Epithelial cell of esophagus (primary cell): ENCODE measurements at regions not wholly inside any gene's neighbourhood (a gene's known extent, or its start where the extent isn't known, plus 50 kb on each side); places are given as distances from the start of the nearest gene placed in this dataset.

Source experiments
- DNase-seq: peaks from one replicate; pipeline ENCODE4 v3.0.0; 2010; ENCODE audit warnings: low read depth
- H3K4me3 ChIP-seq: 2 replicates; pipeline ENCODE4 v1.5.1; 2011; ENCODE audit warnings: mild to moderate bottlenecking, low read length, control low read depth
- CTCF ChIP-seq: IDR thresholded peaks from 2 replicates; pipeline ENCODE4 v1.5.1; 2011; ENCODE audit warnings: low read depth, mild to moderate bottlenecking, low read length, control low read depth, inconsistent platforms; ENCODE audit not compliant: insufficient read depth; ENCODE audit errors: missing control alignments

- no peak overlapping the region for H3K4me3 ChIP-seq
- TF ChIP-seq CTCF: no peak
- no peak for DNase-seq
Measured at GRCh38 chr5:125404056-125404455, 657.6 kb upstream of the ZNF608 start.

GRCh38 chr5:125408448-125409233 is 662.2 kb upstream of the ZNF608 start:
- TF ChIP-seq CTCF: no peak
- H3K4me3 ChIP-seq: no peak overlapping the region
- peak; percentile 96 for DNase-seq

- DNase-seq: peak; percentile 61
- no peak for TF ChIP-seq CTCF
- H3K4me3 ChIP-seq: no peak overlapping the region
Measured at GRCh38 chr5:125409234-125409860, 662.9 kb upstream of the ZNF608 start.

GRCh38 chr5:125409861-125410536 is 663.6 kb upstream of the ZNF608 start:
- H3K4me3 ChIP-seq: no peak overlapping the region
- DNase-seq: peak; percentile 8
- TF ChIP-seq CTCF: no peak

- no peak overlapping the region for H3K4me3 ChIP-seq
- peak; percentile 83 for DNase-seq
- TF ChIP-seq CTCF: no peak
Measured at GRCh38 chr5:125410537-125411070, 664.2 kb upstream of the ZNF608 start.

GRCh38 chr5:125411071-125411743 is 664.8 kb upstream of the ZNF608 start:
- DNase-seq: peak; percentile 62
- H3K4me3 ChIP-seq: no peak overlapping the region

More at GRCh38 chr5:125411071-125411743, 664.8 kb upstream of the ZNF608 start:
- no peak for TF ChIP-seq CTCF
